Activated T-cell treated with anti-CD3 and anti-CD28 coated beads, Interleukin-2, amount 50 U/mL, for 24 hours (primary cell): ENCODE measurements at regions not wholly inside any gene's neighbourhood (a gene's known extent, or its start where the extent isn't known, plus 50 kb on each side); places are given as distances from the start of the nearest gene placed in this dataset.

Source experiments
- DNase-seq: peaks from one replicate; pipeline ENCODE4 v3.0.0-alpha.2; 2020
- H3K27ac Mint-ChIP-seq: 2 replicates; pipeline ENCODE4 v1.8.0; 2020; ENCODE audit warnings: mild to moderate bottlenecking, mixed read lengths
- H3K27me3 Mint-ChIP-seq: 2 replicates; pipeline ENCODE4 v1.8.0; 2020; ENCODE audit warnings: mixed read lengths
- H3K36me3 Mint-ChIP-seq: 2 replicates; pipeline ENCODE4 v1.8.0; 2020; ENCODE audit warnings: low read depth, mixed read lengths
- H3K4me1 Mint-ChIP-seq: 2 replicates; pipeline ENCODE4 v1.8.0; 2020; ENCODE audit warnings: low read depth, mixed read lengths
- H3K4me3 Mint-ChIP-seq: 2 replicates; pipeline ENCODE4 v1.8.0; 2020; ENCODE audit warnings: mild to moderate bottlenecking, moderate library complexity, mixed read lengths
- H3K9me3 Mint-ChIP-seq: 2 replicates; pipeline ENCODE4 v1.8.0; 2020; ENCODE audit warnings: mixed read lengths

DNA sequence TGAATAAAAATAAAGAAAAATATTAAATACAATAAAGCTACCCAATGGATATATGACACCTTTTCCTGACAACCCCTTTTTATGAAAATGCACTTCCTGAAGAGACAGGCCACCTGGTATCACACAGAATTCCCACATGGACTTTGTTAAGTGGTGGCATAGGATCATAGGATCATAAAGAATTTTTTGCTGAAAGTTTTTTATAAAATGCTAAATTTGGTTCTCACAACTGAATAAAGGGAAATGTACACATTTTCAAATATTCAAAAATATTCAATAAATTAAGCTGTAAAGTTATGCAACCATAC, 102.5 kb upstream of the ROBO1 start:
- no peak overlapping the region for H3K4me3 Mint-ChIP-seq
- no peaks in the 10 kb centered on the region for H3K4me1 Mint-ChIP-seq
- no peaks in the 10 kb centered on the region for H3K36me3 Mint-ChIP-seq
- peaks cover 6% of the 10 kb centered on the region for H3K9me3 Mint-ChIP-seq
- no peaks in the 10 kb centered on the region for H3K27me3 Mint-ChIP-seq
- no peak overlapping the region for H3K27ac Mint-ChIP-seq
- DNase-seq, result no peak

DNA sequence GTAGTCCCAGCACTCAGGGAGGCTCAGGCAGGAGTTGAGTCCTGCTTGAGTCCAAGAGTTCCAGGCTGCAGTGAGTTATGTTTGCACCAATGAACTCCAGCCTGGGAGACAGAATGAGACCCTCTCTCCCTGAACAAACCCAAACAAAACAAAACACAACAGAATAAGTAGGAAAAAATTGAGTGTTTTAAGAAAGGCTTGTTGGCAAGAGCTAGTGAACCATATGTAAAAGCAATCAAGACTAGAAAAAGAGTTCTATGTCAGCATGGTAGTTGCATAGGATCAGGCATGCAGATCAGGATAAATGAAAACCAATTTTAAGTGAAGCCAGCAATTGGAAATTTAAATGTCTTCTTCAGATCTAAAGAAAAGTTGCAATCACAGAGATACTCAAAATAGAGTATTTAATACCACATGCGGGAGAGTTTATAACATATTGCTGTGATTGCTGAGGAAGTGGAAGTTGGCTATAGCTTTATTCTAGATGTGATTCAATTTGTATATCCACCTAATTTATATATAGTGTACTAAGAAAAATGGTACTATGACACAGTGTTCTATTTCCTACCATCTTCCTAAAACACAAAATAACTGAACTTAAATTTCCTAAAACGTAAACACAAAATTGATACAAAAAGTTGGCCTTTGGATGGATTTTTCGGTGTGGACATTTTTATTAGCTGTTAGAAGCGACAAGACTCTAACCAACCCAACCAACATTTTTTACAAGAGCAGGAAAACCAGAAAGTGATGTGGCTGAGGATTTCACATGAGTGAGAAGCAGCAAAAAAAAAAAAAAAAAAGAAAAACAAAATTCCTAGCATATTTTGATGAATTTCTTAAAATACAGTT, 101.9 kb upstream of the ROBO1 start:
- Mint-ChIP-seq H3K4me1 (no peaks in the 10 kb centered on the region), H3K36me3 (no peaks in the 10 kb centered on the region), H3K27me3 (no peaks in the 10 kb centered on the region), H3K27ac (no peak overlapping the region), H3K9me3 (peaks cover 6% of the 10 kb centered on the region), H3K4me3 (no peak overlapping the region)
- no peak for DNase-seq

DNA sequence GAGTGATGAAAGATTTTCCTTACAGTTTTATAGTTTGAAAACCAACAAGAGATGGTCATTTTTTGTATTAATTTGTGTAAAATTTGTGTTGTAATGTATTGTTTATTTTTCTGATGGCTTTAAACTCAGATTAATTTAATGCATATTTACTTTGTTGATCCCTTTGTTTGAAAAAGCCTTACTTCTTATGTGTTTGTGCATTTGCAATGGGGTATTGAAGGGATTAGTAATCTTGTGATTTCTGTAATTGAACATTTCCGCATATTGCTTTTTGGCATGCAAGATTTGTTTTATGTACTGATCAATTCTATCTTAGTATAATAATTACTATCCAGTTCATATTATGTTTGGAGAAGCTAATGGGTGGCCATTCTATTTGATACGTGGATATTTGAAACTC, 98.4 kb upstream of the ROBO1 start:
- DNase-seq, result no peak
- no peaks in the 10 kb centered on the region for H3K4me1 Mint-ChIP-seq
- H3K36me3 Mint-ChIP-seq, result no peaks in the 10 kb centered on the region
- no peaks in the 10 kb centered on the region for H3K27me3 Mint-ChIP-seq
- no peak overlapping the region for H3K4me3 Mint-ChIP-seq
- peaks cover 8% of the 10 kb centered on the region for H3K9me3 Mint-ChIP-seq
- H3K27ac Mint-ChIP-seq, result no peak overlapping the region

DNA sequence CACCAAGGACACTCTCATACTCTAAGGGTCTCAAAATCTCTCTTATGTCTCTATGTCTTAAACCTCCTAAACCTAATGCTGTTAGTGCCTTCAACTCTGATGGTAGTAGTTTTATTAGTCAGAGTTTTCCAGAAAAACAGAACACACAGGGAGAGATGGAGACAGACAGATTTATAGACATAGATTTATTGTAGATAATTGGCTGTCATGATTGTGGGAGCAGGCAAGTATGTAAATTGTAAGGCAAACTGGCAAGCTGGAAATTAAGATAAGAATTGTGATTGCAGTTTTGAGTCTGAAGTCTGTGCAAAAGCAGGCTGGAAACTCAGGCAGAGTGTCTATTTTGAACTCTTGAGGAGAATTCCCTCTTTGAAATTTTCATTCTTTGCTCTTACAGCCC, 96.3 kb upstream of the ROBO1 start:
- Mint-ChIP-seq H3K27me3 (no peaks in the 10 kb centered on the region), H3K36me3 (no peaks in the 10 kb centered on the region), H3K4me3 (no peak overlapping the region), H3K4me1 (no peaks in the 10 kb centered on the region), H3K27ac (no peak overlapping the region), H3K9me3 (peaks cover 15% of the 10 kb centered on the region)
- no peak for DNase-seq

DNA sequence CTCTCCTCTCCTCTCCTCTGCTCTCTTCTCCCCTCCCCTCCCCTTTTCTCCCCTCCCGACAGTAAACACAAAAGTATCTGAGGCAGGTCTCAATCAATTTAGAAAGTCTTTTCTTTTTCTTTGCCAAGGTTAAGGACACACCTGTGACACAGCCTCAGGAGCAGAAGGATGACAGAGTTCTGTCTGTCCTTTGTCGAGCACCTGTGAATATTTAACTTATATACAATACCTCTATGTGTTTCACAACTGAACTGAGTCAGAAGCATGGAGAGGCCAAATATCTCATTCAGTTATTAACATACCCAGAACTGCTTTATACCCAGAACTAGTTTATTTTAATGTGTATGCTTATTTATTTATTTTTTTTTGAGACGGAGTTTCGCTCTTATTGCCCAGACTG, 81.1 kb upstream of the ROBO1 start:
- Mint-ChIP-seq H3K27ac (no peak overlapping the region), H3K4me1 (no peaks in the 10 kb centered on the region), H3K4me3 (no peak overlapping the region), H3K36me3 (no peaks in the 10 kb centered on the region), H3K9me3 (peaks cover 12% of the 10 kb centered on the region), H3K27me3 (no peaks in the 10 kb centered on the region)
- DNase-seq, result no peak

DNA sequence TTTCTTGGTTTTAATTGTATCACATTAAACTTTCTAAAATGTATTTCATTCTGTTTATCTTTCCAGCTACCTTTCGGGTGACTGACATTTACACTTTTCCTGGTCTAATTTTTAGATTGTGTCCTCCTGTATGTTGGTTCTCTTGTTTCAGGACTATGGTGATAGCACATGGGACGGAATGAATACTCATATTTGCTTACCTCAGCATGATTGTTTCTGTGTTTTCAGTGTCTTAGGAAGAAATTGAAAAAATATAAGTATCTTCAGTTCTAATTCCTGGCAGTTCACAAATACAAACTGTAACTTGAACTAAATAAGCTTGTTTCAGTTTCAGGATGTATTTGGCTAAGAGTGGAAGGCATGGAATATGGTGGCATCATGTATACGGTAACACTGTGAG, 80.1 kb upstream of the ROBO1 start:
- DNase-seq, result no peak
- H3K4me3 Mint-ChIP-seq, result no peak overlapping the region
- H3K27ac Mint-ChIP-seq, result no peak overlapping the region
- H3K4me1 Mint-ChIP-seq, result no peaks in the 10 kb centered on the region
- H3K9me3 Mint-ChIP-seq, result peaks cover 12% of the 10 kb centered on the region
- no peaks in the 10 kb centered on the region for H3K27me3 Mint-ChIP-seq
- H3K36me3 Mint-ChIP-seq, result no peaks in the 10 kb centered on the region

DNA sequence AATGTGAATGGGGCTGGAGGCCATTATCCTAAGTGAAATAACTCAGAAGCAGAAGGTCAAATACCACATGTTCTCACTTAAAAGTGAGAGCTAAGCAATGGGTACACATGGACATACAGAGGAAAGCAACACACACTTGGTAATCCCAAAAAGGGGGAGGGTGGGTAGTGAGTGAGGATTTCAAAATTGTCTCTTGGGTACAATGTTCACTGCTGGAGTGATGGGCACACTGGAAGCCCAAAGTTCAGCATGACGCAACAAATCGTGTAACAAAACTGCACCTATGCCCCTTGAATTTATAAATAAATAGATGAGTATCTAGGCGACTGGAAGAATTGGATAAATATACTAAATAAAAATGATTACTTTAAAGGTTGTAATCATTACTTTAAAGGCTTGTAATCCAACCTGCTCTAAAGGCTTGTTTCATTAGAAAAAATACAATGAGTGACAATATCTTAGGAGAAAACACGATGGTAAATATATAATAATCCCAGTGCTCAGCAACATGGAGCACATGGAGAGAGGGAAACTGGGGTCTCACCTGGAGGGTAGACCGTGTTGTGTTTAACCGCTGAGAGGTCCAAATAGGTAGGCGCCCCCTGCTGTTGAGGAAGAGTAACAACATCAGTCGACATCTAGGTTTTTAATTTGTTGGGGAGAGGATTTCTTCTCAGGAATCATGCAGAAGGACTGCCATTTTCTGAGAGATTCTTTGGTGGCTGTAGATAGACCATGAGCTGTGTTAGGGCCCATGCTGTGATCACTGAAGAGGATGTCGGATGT, 78.5 kb upstream of the ROBO1 start:
- Mint-ChIP-seq H3K36me3 (no peaks in the 10 kb centered on the region), H3K9me3 (peaks cover 17% of the 10 kb centered on the region), H3K27ac (no peak overlapping the region), H3K27me3 (no peaks in the 10 kb centered on the region), H3K4me1 (no peaks in the 10 kb centered on the region), H3K4me3 (no peak overlapping the region)
- DNase-seq, result no peak

DNA sequence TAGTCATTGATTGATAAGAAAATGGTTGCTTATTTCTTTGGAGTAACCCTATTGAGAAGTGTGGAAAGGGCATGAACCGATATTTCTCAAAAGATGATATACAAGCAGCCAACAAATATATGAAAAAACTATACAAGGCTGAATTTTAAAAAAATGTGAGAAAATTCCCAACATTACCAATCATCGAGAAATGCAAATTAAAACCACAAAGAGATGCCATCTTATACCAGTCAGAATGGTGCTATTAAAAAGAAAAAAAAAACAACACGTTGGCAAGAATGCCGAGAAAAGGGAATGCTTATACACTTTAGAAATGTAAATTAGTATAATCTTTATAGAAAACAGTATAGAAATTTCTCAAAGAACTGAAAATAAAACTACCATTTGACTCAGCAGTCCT, 77.7 kb upstream of the ROBO1 start:
- H3K4me3 Mint-ChIP-seq, result no peak overlapping the region
- H3K27ac Mint-ChIP-seq, result no peak overlapping the region

DNA sequence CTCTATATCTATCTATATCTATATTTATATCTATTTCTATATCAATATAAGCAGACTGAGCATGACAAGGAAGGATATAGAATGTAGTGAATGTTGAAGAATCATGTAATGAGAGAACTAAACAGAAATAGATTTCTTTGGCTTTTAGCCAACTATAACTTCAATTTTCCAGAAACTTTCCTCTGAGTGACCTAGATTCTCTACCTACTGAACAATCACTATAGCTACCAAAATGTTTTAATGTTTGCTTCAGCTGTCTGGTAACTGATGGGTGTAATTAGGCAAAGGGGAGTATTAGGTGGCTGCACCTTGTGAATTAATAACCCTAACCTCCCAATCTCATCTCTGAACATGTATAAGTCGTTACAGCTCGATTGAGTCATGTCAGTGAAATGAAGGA, 76.4 kb upstream of the ROBO1 start:
- peaks cover 16% of the 10 kb centered on the region for H3K9me3 Mint-ChIP-seq
- H3K27ac Mint-ChIP-seq, result no peak overlapping the region
- no peaks in the 10 kb centered on the region for H3K27me3 Mint-ChIP-seq
- DNase-seq, result no peak
- no peak overlapping the region for H3K4me3 Mint-ChIP-seq
- no peaks in the 10 kb centered on the region for H3K4me1 Mint-ChIP-seq
- no peaks in the 10 kb centered on the region for H3K36me3 Mint-ChIP-seq

More for the DNA sequence above, 77.7 kb upstream of the ROBO1 start:
- peaks cover 17% of the 10 kb centered on the region for H3K9me3 Mint-ChIP-seq
- no peaks in the 10 kb centered on the region for H3K4me1 Mint-ChIP-seq
- no peaks in the 10 kb centered on the region for H3K36me3 Mint-ChIP-seq
- DNase-seq, result no peak
- no peaks in the 10 kb centered on the region for H3K27me3 Mint-ChIP-seq

DNA sequence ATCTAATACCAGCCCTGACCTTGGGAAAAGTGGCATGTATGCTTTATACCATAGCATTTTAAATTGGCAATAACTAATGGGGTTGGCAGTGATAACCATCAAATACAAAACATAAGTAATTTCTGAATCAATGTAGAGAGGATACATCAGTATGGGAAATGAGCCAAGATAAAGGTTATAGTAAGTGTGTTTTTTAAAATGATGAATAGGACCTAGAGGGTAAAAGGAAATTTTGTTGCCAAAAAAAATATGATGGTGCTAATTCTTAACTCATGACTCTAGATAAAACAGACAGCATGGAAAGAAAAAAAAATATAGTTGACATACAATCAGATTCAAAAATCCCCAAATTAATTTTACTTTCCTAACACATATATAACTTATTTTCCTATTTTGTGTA, 75.4 kb upstream of the ROBO1 start:
- no peak overlapping the region for H3K4me3 Mint-ChIP-seq
- H3K9me3 Mint-ChIP-seq, result peaks cover 16% of the 10 kb centered on the region
- no peaks in the 10 kb centered on the region for H3K27me3 Mint-ChIP-seq
- DNase-seq, result no peak
- H3K4me1 Mint-ChIP-seq, result no peaks in the 10 kb centered on the region
- H3K36me3 Mint-ChIP-seq, result no peaks in the 10 kb centered on the region
- H3K27ac Mint-ChIP-seq, result no peak overlapping the region

DNA sequence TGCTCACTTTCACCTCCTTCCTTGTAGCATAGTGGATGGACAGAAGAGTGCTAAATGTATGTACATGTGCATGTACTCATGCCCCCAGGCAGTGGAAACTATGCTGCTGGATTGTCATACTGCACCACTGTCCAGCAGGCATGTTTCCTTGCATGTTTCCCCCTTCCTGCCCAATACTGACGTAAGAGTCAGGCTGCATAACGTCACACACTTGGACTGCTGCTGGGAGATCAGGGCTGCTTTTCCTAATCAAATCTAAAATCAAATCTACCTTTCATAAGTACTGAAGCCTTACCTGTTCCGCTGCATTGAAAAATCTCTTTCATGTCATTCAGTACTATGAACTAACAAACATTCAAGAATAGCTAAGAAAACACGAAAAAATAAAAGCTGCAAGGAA, 67.9 kb upstream of the ROBO1 start:
- Mint-ChIP-seq H3K27me3 (no peaks in the 10 kb centered on the region), H3K36me3 (no peaks in the 10 kb centered on the region), H3K9me3 (peaks cover 19% of the 10 kb centered on the region), H3K4me3 (no peak overlapping the region), H3K4me1 (no peaks in the 10 kb centered on the region), H3K27ac (no peak overlapping the region)
- DNase-seq, result no peak

DNA sequence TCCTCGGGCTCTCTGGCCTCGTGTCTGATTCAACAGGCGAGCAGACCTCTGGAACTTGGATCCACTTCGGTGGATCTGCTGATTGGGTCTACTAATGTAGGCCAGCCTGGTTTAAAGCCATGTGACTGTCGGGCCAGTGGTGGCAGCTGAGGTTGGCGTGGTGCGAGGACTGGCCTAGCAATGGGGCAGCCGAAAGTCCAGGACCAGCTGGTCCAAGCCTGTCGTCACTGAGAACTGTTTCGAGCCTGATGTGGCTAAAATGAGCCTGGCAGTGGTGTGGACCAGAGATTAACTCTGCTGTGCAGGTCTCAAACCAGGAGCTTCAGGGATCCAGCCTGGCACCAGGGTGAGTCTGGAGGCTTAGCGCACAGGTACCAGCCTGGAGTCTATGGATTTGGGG, 56.4 kb upstream of the ROBO1 start:
- H3K27ac Mint-ChIP-seq, result no peak overlapping the region
- H3K27me3 Mint-ChIP-seq, result no peaks in the 10 kb centered on the region
- no peaks in the 10 kb centered on the region for H3K4me1 Mint-ChIP-seq
- H3K9me3 Mint-ChIP-seq, result peaks cover 13% of the 10 kb centered on the region
- no peaks in the 10 kb centered on the region for H3K36me3 Mint-ChIP-seq
- no peak overlapping the region for H3K4me3 Mint-ChIP-seq
- no peak for DNase-seq

DNA sequence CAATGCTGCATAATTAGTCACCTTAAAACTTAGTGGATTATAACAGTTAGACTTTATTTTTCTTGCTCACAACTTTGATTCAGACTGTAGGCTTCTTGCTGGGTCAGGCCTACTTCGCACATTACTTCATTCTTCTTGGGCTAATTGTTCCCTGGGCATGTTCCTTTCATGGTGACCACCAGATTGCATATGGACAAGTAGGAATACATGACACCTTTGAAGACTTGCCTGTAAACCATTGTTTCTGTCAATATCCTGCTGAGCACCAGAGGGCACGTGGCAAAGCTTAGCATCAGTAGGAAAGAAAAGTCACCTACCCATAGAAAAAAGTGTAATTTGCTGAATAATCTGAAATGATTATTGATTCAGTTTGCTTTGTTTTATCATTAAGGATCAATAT, 54.3 kb upstream of the ROBO1 start:
- no peak for DNase-seq
- H3K4me1 Mint-ChIP-seq, result no peaks in the 10 kb centered on the region
- H3K9me3 Mint-ChIP-seq, result peaks cover 18% of the 10 kb centered on the region

DNA sequence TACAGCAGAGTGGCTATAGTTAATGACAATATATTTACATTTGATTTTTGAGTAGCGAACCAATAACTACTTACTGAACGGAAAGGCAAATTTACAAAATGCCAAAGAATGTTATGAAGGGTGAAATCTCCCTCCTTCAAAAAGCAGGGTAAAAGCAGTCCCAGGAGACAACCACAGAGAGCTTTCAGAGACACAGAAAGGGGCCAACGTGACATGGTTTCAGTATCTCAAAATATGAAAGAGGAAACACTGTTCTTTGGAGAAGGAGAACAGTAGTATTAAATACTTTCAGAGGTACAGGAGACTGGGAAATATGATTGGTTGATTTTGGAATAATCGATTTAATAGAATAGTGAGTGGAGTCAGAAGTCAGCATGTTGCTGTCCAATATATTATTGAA, 52.3 kb upstream of the ROBO1 start:
- H3K36me3 Mint-ChIP-seq, result no peaks in the 10 kb centered on the region
- H3K27ac Mint-ChIP-seq, result no peak overlapping the region
- DNase-seq, result no peak
- peaks cover 31% of the 10 kb centered on the region for H3K9me3 Mint-ChIP-seq
- H3K27me3 Mint-ChIP-seq, result no peaks in the 10 kb centered on the region
- no peaks in the 10 kb centered on the region for H3K4me1 Mint-ChIP-seq
- no peak overlapping the region for H3K4me3 Mint-ChIP-seq

More for the DNA sequence above, 54.3 kb upstream of the ROBO1 start:
- no peaks in the 10 kb centered on the region for H3K27me3 Mint-ChIP-seq
- H3K36me3 Mint-ChIP-seq, result no peaks in the 10 kb centered on the region
- no peak overlapping the region for H3K27ac Mint-ChIP-seq
- H3K4me3 Mint-ChIP-seq, result no peak overlapping the region

DNA sequence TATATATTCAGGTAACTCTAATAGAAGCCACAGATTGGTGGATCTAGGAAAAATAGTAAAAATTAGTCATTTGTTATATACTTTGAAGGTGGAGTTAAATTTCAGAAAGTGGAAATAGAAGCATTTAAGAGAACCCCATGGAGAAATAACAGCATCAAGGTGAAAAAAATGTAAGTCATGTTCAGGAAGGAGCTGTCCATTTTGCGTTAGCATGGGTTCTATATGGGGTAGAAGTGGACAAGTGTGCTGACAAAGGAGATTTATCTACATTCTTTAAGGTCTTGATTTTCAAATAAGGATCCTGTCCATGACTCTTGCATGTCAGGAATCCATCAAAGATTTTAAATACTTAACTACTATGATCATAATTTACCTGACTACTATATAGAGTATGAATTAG, 50.2 kb upstream of the ROBO1 start:
- Mint-ChIP-seq H3K9me3 (peaks cover 32% of the 10 kb centered on the region), H3K36me3 (no peaks in the 10 kb centered on the region), H3K4me3 (no peak overlapping the region), H3K4me1 (no peaks in the 10 kb centered on the region), H3K27ac (no peak overlapping the region), H3K27me3 (no peaks in the 10 kb centered on the region)
- DNase-seq, result no peak
